Stimulated activated naive CD8-positive, alpha-beta T cell treated with anti-CD3 and anti-CD28 coated beads, Interleukin-15, Interleukin-2, amounts not matched to agents 100 U/mL and 50 U/mL, for 24 hours (primary cell): ENCODE measurements at regions not wholly inside any gene's neighbourhood (a gene's known extent, or its start where the extent isn't known, plus 50 kb on each side); places are given as distances from the start of the nearest gene placed in this dataset.
"Not testable (repeated sequence)": the region's sequence is repeated elsewhere in the genome, so short reads cannot be mapped to it uniquely, and the experiment has no call there.

Source experiments
- ATAC-seq: fragments of 150-1000 bp; cut with Tn5 transposase; one replicate; pipeline ENCODE4 v1.10.0; 2021
- DNase-seq: peaks from one replicate; pipeline ENCODE4 v3.0.0; 2021

DNA sequence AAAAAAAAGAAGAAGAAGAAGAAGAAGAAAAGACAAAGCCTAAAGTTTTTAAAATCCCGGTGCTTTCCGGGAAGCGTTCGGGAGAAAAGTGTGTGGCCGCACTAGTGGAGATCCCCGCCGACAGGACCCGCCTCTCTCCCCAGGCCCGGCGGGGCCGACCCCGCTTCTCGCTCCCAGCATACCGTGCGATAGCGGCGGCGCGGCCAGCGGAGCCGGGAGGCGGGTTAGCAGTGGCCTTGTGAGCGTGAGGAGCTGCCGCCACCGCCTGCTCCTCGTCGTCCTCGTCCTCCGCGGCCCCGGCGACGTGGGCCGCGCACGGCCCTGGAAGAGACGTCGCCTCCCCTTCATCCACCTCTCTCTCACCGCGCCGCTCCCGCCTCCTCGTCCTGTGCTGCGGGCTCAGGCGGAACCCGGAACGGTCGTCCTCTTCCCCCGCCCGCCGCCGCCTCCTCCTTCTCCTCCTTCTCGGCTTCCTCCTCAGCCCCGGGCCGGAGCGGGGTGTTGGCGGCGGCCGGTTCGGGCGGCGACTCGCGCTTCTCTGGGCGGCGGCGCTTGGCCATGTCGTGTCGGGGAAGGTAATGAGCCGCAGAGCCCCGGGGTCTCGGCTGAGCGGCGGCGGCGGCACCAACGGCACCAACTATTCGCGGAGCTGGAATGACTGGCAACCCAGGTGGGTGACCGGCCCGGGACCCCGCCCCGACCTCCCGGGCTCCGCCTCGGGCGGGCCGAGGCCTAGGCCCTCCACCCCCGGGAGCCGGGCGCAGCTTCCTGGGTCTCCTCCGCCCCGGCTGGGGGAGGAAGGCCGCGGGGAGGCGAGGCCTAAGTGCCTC is 62.6 kb upstream of the CDR2 start:
- ATAC-seq (peak; percentile 93), DNase-seq (peak; percentile 82)

DNA sequence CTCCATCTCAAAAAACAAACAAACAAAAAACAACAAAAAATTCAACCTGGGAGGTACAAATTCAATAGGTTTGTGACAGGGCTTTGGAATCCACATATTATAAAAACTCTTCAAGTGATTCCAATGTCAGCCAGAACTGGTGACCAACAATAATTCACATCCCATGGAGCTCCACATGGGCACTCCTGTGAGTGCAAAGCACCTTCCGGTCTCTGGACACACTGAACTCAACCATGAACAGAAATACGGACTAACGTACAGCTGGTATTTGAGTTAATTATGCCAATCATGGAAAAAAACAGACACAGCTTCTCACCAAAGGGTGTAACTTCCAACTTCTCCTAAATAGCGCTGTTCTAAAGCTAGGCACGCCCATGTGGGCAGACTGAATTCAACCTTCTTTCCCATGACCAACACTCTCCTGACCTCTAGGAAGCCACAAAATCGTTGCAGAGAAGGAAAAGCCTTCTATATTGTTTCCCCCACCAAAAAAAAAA is 62.0 kb upstream of the CDR2 start:
- peak; percentile 50 for ATAC-seq
- DNase-seq: not testable (repeated sequence)

DNA sequence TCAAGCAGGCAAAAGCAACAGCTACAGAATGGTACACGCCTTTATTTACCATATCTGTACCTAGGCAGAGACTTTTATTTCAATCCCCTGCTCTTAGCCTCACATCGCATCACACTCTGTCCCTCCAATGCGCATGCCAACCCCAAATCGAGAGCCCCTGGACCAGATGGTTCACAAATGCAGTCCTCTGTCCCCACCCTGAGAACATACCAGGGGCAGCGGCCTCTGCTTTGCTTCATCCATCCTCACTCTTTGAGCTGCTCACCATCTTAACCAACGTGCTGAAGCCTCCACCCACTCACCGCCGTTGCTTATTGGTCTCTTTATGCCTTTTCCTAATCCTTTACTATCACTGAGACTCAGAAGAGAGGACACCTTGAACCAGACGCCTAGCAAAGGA is 56.9 kb upstream of the CDR2 start:
- DNase-seq: not testable (repeated sequence)

DNA sequence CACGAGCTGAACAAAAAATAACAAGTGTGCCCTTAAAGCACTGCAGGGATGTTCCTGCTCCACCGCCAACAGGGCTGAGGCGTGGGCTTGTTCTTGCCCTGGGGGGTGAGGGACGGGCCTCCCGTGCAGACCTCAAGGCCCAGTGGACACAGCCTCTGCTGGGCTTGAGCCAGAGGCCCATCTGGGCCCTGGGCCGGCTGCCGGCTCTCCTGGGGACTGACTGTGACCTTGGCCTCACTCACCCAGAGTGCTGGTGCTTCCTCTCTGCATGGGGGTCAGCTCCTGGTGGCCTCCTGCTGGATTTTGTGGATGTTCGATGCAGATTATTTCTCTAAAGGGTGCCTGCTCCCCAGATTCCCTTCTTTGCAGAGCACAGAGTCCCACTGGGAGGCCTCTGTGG is 54.2 kb upstream of the CDR2 start:
- no peak for DNase-seq
- ATAC-seq: no peak

More for the DNA sequence above, 56.9 kb upstream of the CDR2 start:
- ATAC-seq: not testable (repeated sequence)

DNA sequence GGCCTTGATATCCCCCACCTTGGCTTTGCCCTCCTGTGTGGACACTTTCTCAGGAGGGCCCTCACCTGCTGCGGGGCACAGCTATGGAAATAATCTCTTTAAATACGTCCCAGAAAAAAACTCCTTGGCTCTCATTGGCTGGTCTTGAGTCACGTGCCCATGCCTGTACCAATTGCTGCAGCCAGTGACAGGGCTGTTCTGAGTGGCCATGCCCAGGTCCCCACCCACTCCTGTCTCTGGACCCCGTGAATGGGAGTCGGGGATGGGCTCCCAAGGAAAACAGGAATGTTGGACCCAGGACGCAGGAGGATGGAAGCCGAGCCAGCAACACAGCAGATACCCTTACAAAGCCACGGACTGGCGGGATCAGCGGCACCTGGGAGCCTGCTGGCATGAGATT is 53.1 kb upstream of the CDR2 start:
- DNase-seq (no peak), ATAC-seq (no peak)

DNA sequence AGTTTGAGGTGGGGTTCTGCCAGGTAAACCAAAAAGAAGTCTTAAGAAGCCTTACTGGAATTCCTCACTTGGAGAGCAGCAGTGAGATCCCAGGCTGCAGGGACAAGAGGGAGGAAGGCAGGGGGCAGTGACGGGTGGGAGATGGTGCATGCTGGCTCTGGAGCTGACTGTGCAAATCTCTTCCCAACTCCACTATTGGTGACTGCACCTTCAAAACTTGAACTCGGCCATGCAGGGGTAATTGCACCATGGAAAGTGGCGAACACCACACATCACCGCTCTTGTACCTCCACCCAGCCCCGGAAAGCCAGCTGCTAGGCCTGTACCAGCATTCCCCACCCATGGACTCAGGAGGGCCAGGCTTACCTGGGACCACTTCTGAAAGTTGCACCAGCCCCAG is 51.4 kb upstream of the CDR2 start:
- peak; percentile 35 for ATAC-seq

DNA sequence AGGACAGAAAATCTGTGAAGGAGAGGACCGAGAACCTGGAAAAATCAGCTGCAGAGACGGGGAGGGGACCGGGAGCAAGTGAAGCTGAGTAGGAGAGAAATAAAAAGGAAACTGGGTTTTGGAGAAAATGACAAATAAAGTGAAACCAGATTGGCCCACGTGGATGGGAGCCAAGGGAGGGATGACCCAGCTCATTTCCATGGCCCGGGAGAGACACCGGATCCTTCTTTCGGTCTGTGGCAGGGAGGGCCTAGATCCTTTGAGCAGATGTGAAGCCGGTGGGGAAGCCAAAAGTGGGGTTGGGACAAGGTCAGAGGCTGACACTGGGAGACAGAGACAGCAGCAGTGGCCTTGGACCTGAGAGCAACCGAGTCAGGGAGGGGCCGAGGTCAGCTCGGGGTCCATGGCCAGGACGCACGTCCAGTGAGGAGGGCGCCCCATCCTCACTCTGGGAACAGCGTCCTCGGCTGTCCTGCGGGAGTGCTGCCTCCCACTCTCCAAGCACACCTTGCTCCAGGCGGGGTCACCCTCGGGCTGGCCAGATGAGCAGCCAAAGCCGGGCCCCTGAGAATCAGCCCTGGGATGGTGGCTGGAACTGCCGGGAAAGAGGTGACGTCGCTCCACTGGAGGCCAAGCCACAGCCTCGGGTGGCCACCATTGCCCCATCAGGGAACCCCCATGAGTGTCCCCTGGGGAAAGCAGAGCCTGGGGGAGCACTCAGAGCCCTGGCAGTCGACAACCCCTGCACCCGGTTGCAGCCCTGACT is 50.8 kb upstream of the CDR2 start:
- DNase-seq (no peak), ATAC-seq (no peak)

More for the DNA sequence above, 51.4 kb upstream of the CDR2 start:
- DNase-seq: no peak

DNA sequence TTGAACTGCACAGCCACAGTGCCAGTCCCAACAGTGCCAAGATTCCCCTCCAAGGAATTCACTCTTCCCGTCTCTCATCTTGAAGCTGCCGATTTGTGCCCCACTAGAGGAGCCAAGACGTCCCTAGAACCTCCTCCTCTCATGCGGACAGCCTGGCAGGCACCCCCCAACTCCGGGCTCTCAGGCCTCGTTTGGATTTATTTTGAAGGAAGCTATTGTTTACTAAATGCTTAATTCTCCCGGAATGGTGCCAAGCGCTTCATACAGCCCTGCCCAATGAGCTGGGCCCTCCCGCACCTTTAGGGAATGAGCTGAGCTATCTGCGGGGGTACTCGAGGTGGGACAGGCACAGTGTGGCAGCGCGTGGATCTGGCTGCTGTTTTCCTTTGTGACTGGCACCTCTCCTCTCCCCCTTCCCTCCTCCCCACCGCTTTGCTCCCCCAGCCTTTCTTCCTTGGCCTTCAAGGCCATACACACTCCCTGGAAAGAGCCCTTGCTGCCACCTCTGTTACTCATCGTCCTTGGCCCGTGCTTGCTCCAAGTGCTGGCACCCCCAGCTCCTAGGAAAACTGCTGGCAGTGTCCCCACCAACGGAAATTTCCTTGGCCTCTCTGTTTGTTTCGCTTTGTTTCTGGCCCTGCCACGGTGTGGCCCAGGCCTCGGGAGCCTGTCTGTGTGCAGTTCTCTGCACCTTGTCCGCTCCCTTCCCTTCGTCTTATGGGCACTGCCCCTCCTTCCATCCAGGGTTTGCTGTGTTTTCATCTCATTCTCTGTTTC is 49.9 kb upstream of the CDR2 start:
- DNase-seq: no peak
- ATAC-seq: no peak
